Esophagus squamous epithelium (tissue), 5 donors: ENCODE measurements at regions not wholly inside any gene's neighbourhood (a gene's known extent, or its start where the extent isn't known, plus 50 kb on each side); places are given as distances from the start of the nearest gene placed in this dataset.

ENCODE experiments used
- DNase-seq: peaks from one replicate; lab custom pipeline; 2025; lab: John Stamatoyannopoulos, UW
- H3K27ac ChIP-seq, 4 donors: fragments of 200-600 bp; sonication (generic); one replicate each; pipeline ENCODE4 v1.5.1; 2016 to 2019; ENCODE audit warnings: mild to moderate bottlenecking in 1 of 4
- H3K27me3 ChIP-seq, 4 donors: fragments of 200-600 bp; sonication (generic); 1 replicate in 3 of 4; 2 replicates in 1 of 4; pipeline versions ENCODE4 v1.5.1 to v1.6.0; 2017 to 2021; ENCODE audit warnings: antibody characterized with exemption in 1 of 4
- H3K36me3 ChIP-seq, 3 donors: fragments of 200-600 bp; sonication (generic); one replicate each; pipeline ENCODE4 v1.5.1; 2016 to 2019
- H3K4me1 ChIP-seq, 3 donors: fragments of 200-600 bp; sonication (generic); one replicate each; pipeline ENCODE4 v1.5.1; 2017 to 2019
- H3K4me3 ChIP-seq, 4 donors: fragments of 200-600 bp; sonication (generic); 1 replicate in 3 of 4; 2 replicates in 1 of 4; pipeline ENCODE4 v1.5.1; 2016 to 2019; ENCODE audit warnings: mild to moderate bottlenecking in 2 of 4, moderate library complexity in 1 of 4
- H3K9me3 ChIP-seq, 3 donors: fragments of 200-600 bp; sonication (generic); one replicate each; pipeline ENCODE4 v1.5.1; 2016 to 2019
- CTCF ChIP-seq, 6 experiments: fragments of 450-650 bp in 4 of 6; fragments of 200-600 bp in 2 of 6; sonication (generic) in 2 of 6; IDR thresholded peaks; one replicate each; pipeline ENCODE4 v1.5.1; 2016 to 2019; ENCODE audit warnings: antibody characterized with exemption in 6 of 6, mild to moderate bottlenecking in 4 of 6, moderate library complexity in 4 of 6
- POLR2A ChIP-seq, 4 donors: fragments of 450-650 bp; IDR thresholded peaks; one replicate each; pipeline ENCODE4 v1.6.1; 2017; ENCODE audit warnings: antibody characterized with exemption in 4 of 4, mild to moderate bottlenecking in 4 of 4, moderate library complexity in 3 of 4
- WGBS, 2 donors: methylation state at CpG; one replicate each; pipeline ENCODE4 v1.1.5; 2018; 5-methylcytosine and 5-hydroxymethylcytosine counted together
- intact Hi-C: fragments of 100-400 bp; cut with DNase I; formaldehyde crosslinking; loops from one replicate; pipeline ENCODE4 v1.15.0; 2022
- donor health status: DM: yes; HTN: yes; CAD: no.

- H3K27me3 ChIP-seq = no peaks in the 10 kb centered on the region
- no peak for TF ChIP-seq POLR2A (IDR thresholded peaks at IDR 0.05)
- no peak for TF ChIP-seq CTCF (IDR thresholded peaks at IDR 0.05)
- intact Hi-C loops = no loop called here
- no peak overlapping the region for H3K27ac ChIP-seq
- no peak for DNase-seq
- peaks cover 4 to 33% (median 13%) of the 10 kb centered on the region in 3 donors for H3K4me1 ChIP-seq
- no peaks in the 10 kb centered on the region for H3K9me3 ChIP-seq
- no peaks in the 10 kb centered on the region for H3K36me3 ChIP-seq
- H3K4me3 ChIP-seq = no peak overlapping the region
These were observed 171.5 kb downstream of the DLEU7 start for GRCh38 chr13:50672025-50672424.

- H3K27me3 ChIP-seq = no peaks in the 10 kb centered on the region
- H3K4me1 ChIP-seq = peaks cover 6 to 53% (median 22%) of the 10 kb centered on the region in 3 donors
- WGBS, 2 donors = 88 to 100% methylated on average over 1 to 4 of the region's 4 CpGs
- intact Hi-C loops = no loop called here
- no peak overlapping the region for H3K4me3 ChIP-seq
- H3K27ac ChIP-seq = peak overlapping the region in 3 of 4 donors; percentile 36 to 62 (median 60)
- H3K9me3 ChIP-seq = no peaks in the 10 kb centered on the region
- no peaks in the 10 kb centered on the region for H3K36me3 ChIP-seq
- no peak for TF ChIP-seq CTCF (IDR thresholded peaks at IDR 0.05)
- TF ChIP-seq POLR2A (IDR thresholded peaks at IDR 0.05) = no peak
- DNase-seq = no peak
These were observed 167.8 kb downstream of the DLEU7 start for GRCh38 chr13:50675651-50676050.

- DNase-seq = no peak
- peak overlapping the region; percentile 36 to 62 (median 54) for H3K27ac ChIP-seq
- intact Hi-C loops = no loop called here
These were observed 166.9 kb downstream of the DLEU7 start for GRCh38 chr13:50676602-50677001.

GRCh38 chr13:50677258-50677657, 166.2 kb downstream of the DLEU7 start:
- 94% methylated on average over 5 of the region's 5 CpGs for WGBS, 2 donors
- H3K9me3 ChIP-seq = no peaks in the 10 kb centered on the region
- intact Hi-C loops = no loop called here
- no peaks in the 10 kb centered on the region for H3K27me3 ChIP-seq
- no peak for DNase-seq
- H3K36me3 ChIP-seq = no peaks in the 10 kb centered on the region
- H3K4me1 ChIP-seq = peaks cover 6 to 40% (median 22%) of the 10 kb centered on the region in 3 donors
- no peak overlapping the region for H3K4me3 ChIP-seq
- TF ChIP-seq CTCF (IDR thresholded peaks at IDR 0.05) = no peak
- TF ChIP-seq POLR2A (IDR thresholded peaks at IDR 0.05) = no peak
- H3K27ac ChIP-seq = peak overlapping the region in 3 of 4 donors; percentile 4 to 62 (median 60)

More at GRCh38 chr13:50676602-50677001, 166.9 kb downstream of the DLEU7 start:
- no peaks in the 10 kb centered on the region for H3K27me3 ChIP-seq
- peaks cover 6 to 47% (median 22%) of the 10 kb centered on the region in 3 donors for H3K4me1 ChIP-seq
- no peak overlapping the region for H3K4me3 ChIP-seq
- H3K36me3 ChIP-seq = no peaks in the 10 kb centered on the region
- 42 to 69% methylated on average over 1 of the region's 1 CpG for WGBS, 2 donors
- H3K9me3 ChIP-seq = no peaks in the 10 kb centered on the region
- TF ChIP-seq CTCF (IDR thresholded peaks at IDR 0.05) (no peak), POLR2A (IDR thresholded peaks at IDR 0.05) (no peak)

GRCh38 chr13:50677687-50678463, 165.6 kb downstream of the DLEU7 start:
- intact Hi-C loops = no loop called here
- TF ChIP-seq CTCF (IDR thresholded peaks at IDR 0.05) (no peak), POLR2A (IDR thresholded peaks at IDR 0.05) (no peak)
- 47 to 64% methylated on average over 9 of the region's 10 CpGs for WGBS, 2 donors
- no peaks in the 10 kb centered on the region for H3K9me3 ChIP-seq
- no peaks in the 10 kb centered on the region for H3K27me3 ChIP-seq
- DNase-seq = no peak
- H3K36me3 ChIP-seq = no peaks in the 10 kb centered on the region
- H3K27ac ChIP-seq = peak overlapping the region in 3 of 4 donors; percentile 3 to 62 (median 23)
- H3K4me3 ChIP-seq = no peak overlapping the region
- peaks cover 6 to 36% (median 22%) of the 10 kb centered on the region in 3 donors for H3K4me1 ChIP-seq
